ENCODE measurements at regions not wholly inside any gene's neighbourhood (a gene's known extent, or its start where the extent isn't known, plus 50 kb on each side); places are given as distances from the start of the nearest gene placed in this dataset.

DNA sequence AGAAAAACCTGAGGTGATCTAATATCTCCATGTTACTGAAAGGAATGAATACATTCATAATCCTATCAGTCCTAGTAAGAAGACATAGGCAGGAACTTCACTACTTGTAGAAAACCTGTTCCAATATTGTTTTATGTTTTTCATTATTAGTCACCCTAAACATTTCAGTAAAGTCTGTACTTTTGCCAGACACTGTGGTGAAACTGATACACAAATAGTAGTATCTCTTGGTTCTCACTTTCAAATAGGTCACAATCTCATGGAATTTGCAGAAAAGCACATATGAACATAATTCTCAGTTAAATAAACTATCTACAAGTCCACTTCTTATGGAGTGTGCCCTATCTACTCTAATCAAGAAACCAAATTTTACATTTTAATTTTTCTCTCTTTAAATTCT, 88.3 kb upstream of the PCDH9 start:
- Histone ChIP-seq H3K9me3 (ENCODE audit: control insufficient read depth, low read length) (no peaks in the 10 kb centered on the region), H3K27ac (ENCODE audit: low read depth, low read length, severe bottlenecking) (no peak overlapping the region), H3K4me3 (ENCODE audit: extremely low read depth, insufficient read depth, low read length, poor library complexity, severe bottlenecking) (no peak overlapping the region)

DNA sequence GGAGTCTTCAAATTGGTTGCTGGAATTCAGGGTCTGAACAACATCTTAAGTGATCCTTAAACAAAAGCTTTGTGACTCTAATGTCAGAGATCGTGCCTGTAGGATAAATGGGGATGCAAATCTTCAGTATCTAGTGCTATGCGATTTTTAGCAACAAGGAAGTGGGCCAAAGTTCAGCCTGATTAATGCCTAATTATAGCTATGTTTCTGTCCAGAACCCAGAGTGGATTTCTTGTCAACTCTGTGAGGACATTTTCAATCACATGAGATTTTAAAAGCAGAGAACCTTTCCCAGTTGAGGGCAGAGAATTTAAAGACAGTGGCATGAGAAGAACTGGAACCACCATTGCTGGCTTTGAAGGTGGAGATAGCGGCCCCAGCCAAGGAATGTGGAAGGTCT, 84.3 kb upstream of the PCDH9 start:
- Histone ChIP-seq H3K4me1 (ENCODE audit: control insufficient read depth, insufficient read depth, low read length, poor library complexity, severe bottlenecking) (no peaks in the 10 kb centered on the region), H3K36me3 (ENCODE audit: control insufficient read depth, insufficient read depth, low read length) (no peaks in the 10 kb centered on the region), H3K27ac (ENCODE audit: low read depth, low read length, severe bottlenecking) (no peak overlapping the region), H3K4me3 (ENCODE audit: extremely low read depth, insufficient read depth, low read length, poor library complexity, severe bottlenecking) (no peak overlapping the region), H3K9me3 (ENCODE audit: control insufficient read depth, low read length) (no peaks in the 10 kb centered on the region)
- WGBS, 2 experiments (ENCODE audit: insufficient coverage in 2 of 2), result 94 to 95% methylated on average over 2 of the region's 3 CpGs

More for the DNA sequence above, 88.3 kb upstream of the PCDH9 start:
- no peaks in the 10 kb centered on the region for H3K4me1 ChIP-seq (ENCODE audit: control insufficient read depth, insufficient read depth, low read length, poor library complexity, severe bottlenecking)
- no peaks in the 10 kb centered on the region for H3K36me3 ChIP-seq (ENCODE audit: control insufficient read depth, insufficient read depth, low read length)

DNA sequence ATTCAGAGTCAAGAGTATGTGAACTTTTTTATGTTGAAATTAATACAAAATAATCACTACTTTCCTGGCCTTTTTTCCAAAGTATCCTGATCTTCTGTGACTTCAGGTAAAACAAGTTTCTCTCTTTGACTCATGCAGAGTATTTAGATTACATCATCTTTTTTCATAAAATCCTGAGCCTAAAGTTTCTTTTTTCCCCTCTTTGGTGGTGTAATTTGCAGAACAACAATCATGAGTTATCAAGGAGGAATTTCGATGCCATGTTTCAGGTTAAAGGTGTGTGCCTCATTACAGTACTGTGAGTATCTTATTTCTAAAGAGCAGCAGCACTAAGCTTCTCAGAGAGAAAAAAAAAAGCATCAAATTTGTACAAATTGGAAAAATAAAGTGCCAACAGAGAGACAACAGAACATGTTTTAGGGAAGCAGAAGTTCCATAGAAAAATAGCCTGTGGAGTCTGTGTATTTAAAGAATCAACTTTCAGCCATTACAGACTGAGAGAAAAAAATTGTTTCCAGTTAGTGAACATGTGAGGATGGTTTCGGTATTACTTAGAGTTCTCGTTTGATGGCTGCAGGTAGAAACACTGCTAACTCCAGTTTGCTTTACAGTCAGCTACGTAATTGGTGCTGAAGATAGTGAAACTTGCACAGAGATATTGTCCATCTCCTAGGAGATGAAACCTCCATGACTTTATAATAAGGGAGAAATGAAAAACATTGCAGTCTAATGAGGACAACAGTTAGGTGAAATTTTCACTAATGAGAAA, 78.1 kb upstream of the PCDH9 start:
- no peaks in the 10 kb centered on the region for H3K9me3 ChIP-seq (ENCODE audit: control insufficient read depth, low read length)
- no peak overlapping the region for H3K27ac ChIP-seq (ENCODE audit: low read depth, low read length, severe bottlenecking)
- H3K4me3 ChIP-seq (ENCODE audit: extremely low read depth, insufficient read depth, low read length, poor library complexity, severe bottlenecking), result no peak overlapping the region
- no peaks in the 10 kb centered on the region for H3K36me3 ChIP-seq (ENCODE audit: control insufficient read depth, insufficient read depth, low read length)
- 74 to 91% methylated on average over 3 to 4 of the region's 4 CpGs for WGBS, 2 experiments (ENCODE audit: insufficient coverage in 2 of 2)
- H3K4me1 ChIP-seq (ENCODE audit: control insufficient read depth, insufficient read depth, low read length, poor library complexity, severe bottlenecking), result no peaks in the 10 kb centered on the region

DNA sequence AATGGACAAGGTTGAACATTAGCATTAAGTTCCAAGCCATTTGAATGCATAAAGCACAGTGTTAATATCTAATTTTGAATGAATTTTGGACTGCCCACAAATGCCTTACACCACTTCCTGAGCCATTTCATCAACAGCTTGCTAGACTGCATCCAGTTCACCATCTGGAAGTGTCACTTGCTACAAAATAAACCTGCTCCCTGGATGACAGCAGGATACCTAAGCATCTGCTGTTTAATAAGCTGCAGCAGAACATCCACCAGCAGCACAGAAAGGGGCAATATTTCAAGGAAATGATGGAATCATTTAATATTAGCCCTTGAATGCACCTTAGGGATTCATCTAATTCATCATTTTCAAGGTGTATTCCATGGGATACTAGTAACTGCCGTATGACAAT, 76.6 kb upstream of the PCDH9 start:
- H3K4me1 ChIP-seq (ENCODE audit: control insufficient read depth, insufficient read depth, low read length, poor library complexity, severe bottlenecking), result no peaks in the 10 kb centered on the region
- no peaks in the 10 kb centered on the region for H3K9me3 ChIP-seq (ENCODE audit: control insufficient read depth, low read length)
- H3K4me3 ChIP-seq (ENCODE audit: extremely low read depth, insufficient read depth, low read length, poor library complexity, severe bottlenecking), result no peak overlapping the region
- no CpG with 5 or more reads among the region's 1 CpG for WGBS, 2 experiments (ENCODE audit: insufficient coverage in 2 of 2)
- no peak overlapping the region for H3K27ac ChIP-seq (ENCODE audit: low read depth, low read length, severe bottlenecking)
- no peaks in the 10 kb centered on the region for H3K36me3 ChIP-seq (ENCODE audit: control insufficient read depth, insufficient read depth, low read length)

DNA sequence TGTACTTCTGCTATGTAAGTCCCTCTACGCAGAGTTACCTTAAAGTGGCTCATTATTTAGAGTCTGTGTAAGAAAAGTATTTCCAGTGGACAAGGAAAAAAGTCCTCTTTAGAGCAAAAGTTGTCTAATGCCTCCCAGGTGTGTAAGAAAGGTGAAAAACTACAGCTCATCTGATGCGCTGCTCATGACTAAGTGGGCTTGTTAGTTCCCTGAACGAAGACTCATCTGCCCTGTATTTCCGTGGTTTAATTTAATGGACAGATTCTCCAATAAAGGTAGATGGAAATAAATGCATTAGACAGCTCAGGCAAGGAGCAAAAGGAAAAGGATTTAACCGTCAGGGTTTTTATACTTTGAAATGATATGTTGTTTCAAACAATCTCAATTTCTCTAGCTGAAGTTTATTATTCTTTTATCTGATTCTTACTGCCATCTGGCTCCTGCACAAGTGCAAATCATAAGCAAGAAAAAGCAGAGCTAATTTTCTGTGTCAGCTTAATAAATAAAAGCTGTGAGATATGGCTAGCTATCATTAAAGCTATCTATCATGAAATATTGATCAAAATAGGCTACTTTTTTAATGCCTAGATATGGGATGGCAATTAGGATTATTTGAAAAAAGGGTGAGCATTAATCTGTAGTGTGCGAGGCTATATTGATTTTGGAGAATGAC, 73.7 kb upstream of the PCDH9 start:
- no peak overlapping the region for H3K27ac ChIP-seq (ENCODE audit: low read depth, low read length, severe bottlenecking)
- no peaks in the 10 kb centered on the region for H3K4me1 ChIP-seq (ENCODE audit: control insufficient read depth, insufficient read depth, low read length, poor library complexity, severe bottlenecking)
- no peak overlapping the region for H3K4me3 ChIP-seq (ENCODE audit: extremely low read depth, insufficient read depth, low read length, poor library complexity, severe bottlenecking)
- no peaks in the 10 kb centered on the region for H3K36me3 ChIP-seq (ENCODE audit: control insufficient read depth, insufficient read depth, low read length)
- no peaks in the 10 kb centered on the region for H3K9me3 ChIP-seq (ENCODE audit: control insufficient read depth, low read length)
- 67 to 73% methylated on average over 4 of the region's 6 CpGs for WGBS, 2 experiments (ENCODE audit: insufficient coverage in 2 of 2)

DNA sequence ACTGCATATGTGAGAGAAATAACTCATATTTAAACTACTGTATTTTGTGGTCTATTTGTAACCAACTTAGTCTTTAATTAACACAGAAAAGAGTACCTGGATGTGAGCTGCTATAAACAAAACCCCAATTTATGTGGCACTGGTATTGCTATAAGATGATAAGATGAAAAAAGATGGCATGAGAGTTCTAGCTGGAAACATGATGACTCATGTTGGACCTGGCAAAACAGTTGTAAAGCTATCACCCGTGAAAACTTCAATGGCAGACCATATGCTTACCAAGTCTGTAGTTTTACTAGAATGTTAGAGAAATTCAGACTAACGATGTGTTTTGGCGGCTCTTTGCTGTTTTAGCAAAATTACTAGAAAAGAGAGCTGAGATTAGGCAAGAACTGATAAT, 69.6 kb upstream of the PCDH9 start:
- H3K27ac ChIP-seq (ENCODE audit: low read depth, low read length, severe bottlenecking), result no peak overlapping the region
- no peaks in the 10 kb centered on the region for H3K4me1 ChIP-seq (ENCODE audit: control insufficient read depth, insufficient read depth, low read length, poor library complexity, severe bottlenecking)
- WGBS, 2 experiments (ENCODE audit: insufficient coverage in 2 of 2), result 91 to 100% methylated on average over 1 to 3 of the region's 3 CpGs
- no peak overlapping the region for H3K4me3 ChIP-seq (ENCODE audit: extremely low read depth, insufficient read depth, low read length, poor library complexity, severe bottlenecking)
- no peaks in the 10 kb centered on the region for H3K36me3 ChIP-seq (ENCODE audit: control insufficient read depth, insufficient read depth, low read length)
- no peaks in the 10 kb centered on the region for H3K9me3 ChIP-seq (ENCODE audit: control insufficient read depth, low read length)

DNA sequence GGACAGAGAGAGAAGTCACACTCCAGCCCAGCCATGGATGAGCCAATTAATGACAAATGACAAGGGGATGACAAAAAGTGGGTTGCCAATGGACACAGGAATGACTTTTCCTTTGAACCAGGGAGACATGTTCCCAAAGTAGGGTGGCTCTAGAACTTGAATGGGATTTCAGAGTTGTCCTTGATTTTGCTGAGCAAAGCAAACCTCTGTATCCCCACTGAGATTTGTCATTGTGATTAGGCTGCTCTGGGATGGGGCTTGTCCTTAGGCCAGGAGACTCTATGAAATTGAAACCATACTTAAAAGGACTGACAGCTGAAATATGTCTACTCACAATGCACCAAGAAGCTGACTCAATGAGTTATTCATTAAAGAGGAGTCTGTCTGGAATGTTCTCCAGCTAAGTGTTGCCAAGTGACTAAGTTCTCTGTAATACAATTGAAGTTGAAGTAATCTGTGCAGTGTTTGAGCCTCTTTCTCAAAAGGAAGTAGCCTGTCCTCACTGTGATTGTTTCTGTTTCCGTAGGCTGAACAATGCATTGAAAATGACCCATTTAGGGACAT, 69.0 kb upstream of the PCDH9 start:
- no peak overlapping the region for H3K4me3 ChIP-seq (ENCODE audit: extremely low read depth, insufficient read depth, low read length, poor library complexity, severe bottlenecking)
- 80 to 100% methylated on average over 1 of the region's 1 CpG for WGBS, 2 experiments (ENCODE audit: insufficient coverage in 2 of 2)
- H3K27ac ChIP-seq (ENCODE audit: low read depth, low read length, severe bottlenecking), result no peak overlapping the region

DNA sequence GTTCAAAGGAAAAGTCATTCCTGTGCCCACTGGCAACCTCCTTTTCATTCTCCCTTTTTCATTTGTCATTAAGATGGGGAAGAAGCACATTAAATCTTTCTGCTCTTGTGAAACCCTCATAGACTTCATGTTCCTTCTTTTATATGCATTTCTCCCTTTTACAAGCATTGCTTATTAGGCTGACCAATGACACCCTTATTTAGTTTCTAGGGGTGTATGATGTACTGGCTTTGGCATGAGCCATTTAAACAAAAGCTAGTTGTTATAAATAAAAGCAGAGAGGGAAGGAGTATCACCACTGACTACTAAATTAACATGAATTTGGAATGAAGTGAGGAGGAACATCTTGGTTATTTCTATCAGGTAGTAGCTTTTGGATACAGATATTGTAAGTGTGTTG, 68.2 kb upstream of the PCDH9 start:
- H3K36me3 ChIP-seq (ENCODE audit: control insufficient read depth, insufficient read depth, low read length), result no peaks in the 10 kb centered on the region
- H3K4me3 ChIP-seq (ENCODE audit: extremely low read depth, insufficient read depth, low read length, poor library complexity, severe bottlenecking), result no peak overlapping the region
- no peaks in the 10 kb centered on the region for H3K9me3 ChIP-seq (ENCODE audit: control insufficient read depth, low read length)
- H3K4me1 ChIP-seq (ENCODE audit: control insufficient read depth, insufficient read depth, low read length, poor library complexity, severe bottlenecking), result no peaks in the 10 kb centered on the region
- no peak overlapping the region for H3K27ac ChIP-seq (ENCODE audit: low read depth, low read length, severe bottlenecking)

More for the DNA sequence above, 69.0 kb upstream of the PCDH9 start:
- Histone ChIP-seq H3K9me3 (ENCODE audit: control insufficient read depth, low read length) (no peaks in the 10 kb centered on the region), H3K36me3 (ENCODE audit: control insufficient read depth, insufficient read depth, low read length) (no peaks in the 10 kb centered on the region), H3K4me1 (ENCODE audit: control insufficient read depth, insufficient read depth, low read length, poor library complexity, severe bottlenecking) (no peaks in the 10 kb centered on the region)

DNA sequence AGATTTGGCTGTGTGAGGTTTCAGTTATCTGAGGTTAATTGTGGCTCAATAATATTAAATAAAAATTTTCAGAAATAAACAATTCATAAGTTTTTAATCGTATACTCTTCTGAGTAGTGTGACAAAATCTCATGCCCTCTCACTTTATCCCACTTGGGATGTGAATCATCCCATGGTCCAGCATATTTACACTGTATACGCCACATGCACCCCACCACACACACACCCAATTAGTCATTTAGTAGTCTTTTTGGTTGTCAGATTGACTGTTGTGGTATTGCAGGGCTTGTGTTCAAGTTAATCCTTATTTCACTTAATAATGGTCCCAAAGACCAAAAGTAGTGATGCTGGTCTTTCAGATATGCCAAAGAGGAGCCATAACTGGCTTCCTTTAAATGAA, 66.4 kb upstream of the PCDH9 start:
- WGBS, 2 experiments (ENCODE audit: insufficient coverage in 2 of 2), result no CpG with 5 or more reads among the region's 2 CpGs
- H3K36me3 ChIP-seq (ENCODE audit: control insufficient read depth, insufficient read depth, low read length), result no peaks in the 10 kb centered on the region

DNA sequence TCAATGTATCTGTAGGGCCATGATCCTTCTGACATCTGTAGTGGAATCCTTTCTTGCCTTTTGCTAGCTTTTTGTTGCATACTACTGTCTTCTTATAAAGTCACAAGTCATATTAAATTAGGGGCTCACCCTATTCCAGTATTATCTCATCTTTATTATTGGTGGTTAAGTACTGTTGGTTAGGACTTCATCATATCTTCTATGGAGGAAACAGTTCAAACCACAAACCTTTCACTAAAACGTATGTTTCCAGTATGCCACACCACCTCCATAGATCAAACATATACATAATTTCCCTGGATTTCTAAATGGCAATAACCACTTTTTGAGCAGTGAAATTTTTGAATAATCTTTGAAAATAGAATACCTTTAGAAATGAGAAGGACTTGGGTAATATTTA, 62.8 kb upstream of the PCDH9 start:
- Histone ChIP-seq H3K4me1 (ENCODE audit: control insufficient read depth, insufficient read depth, low read length, poor library complexity, severe bottlenecking) (no peaks in the 10 kb centered on the region), H3K27ac (ENCODE audit: low read depth, low read length, severe bottlenecking) (no peak overlapping the region), H3K4me3 (ENCODE audit: extremely low read depth, insufficient read depth, low read length, poor library complexity, severe bottlenecking) (no peak overlapping the region), H3K36me3 (ENCODE audit: control insufficient read depth, insufficient read depth, low read length) (no peaks in the 10 kb centered on the region), H3K9me3 (ENCODE audit: control insufficient read depth, low read length) (no peaks in the 10 kb centered on the region)
- no CpG with 5 or more reads among the region's 1 CpG for WGBS, 2 experiments (ENCODE audit: insufficient coverage in 2 of 2)

More for the DNA sequence above, 66.4 kb upstream of the PCDH9 start:
- Histone ChIP-seq H3K9me3 (ENCODE audit: control insufficient read depth, low read length) (no peaks in the 10 kb centered on the region), H3K4me1 (ENCODE audit: control insufficient read depth, insufficient read depth, low read length, poor library complexity, severe bottlenecking) (no peaks in the 10 kb centered on the region), H3K4me3 (ENCODE audit: extremely low read depth, insufficient read depth, low read length, poor library complexity, severe bottlenecking) (no peak overlapping the region), H3K27ac (ENCODE audit: low read depth, low read length, severe bottlenecking) (no peak overlapping the region)

DNA sequence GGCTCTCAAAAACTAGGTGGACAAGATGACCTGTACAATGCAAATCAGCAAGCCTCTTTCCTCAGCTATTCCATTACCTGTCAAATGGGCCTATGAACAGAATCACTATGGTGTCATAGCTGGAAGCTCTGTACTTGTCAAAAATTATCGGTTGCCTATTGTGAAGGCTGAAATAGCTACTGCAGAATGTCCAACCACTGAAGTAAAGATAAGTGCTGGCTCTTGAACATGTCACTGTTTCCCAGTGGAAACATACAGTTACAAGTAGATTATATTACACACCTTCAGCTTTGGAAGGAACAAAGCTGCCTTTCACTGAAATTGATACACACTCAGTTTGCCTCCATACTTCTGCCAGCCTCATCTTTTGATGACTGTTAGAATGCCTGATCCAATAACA, 55.5 kb upstream of the PCDH9 start:
- Histone ChIP-seq H3K4me1 (ENCODE audit: control insufficient read depth, insufficient read depth, low read length, poor library complexity, severe bottlenecking) (no peaks in the 10 kb centered on the region), H3K9me3 (ENCODE audit: control insufficient read depth, low read length) (no peaks in the 10 kb centered on the region), H3K36me3 (ENCODE audit: control insufficient read depth, insufficient read depth, low read length) (no peaks in the 10 kb centered on the region), H3K4me3 (ENCODE audit: extremely low read depth, insufficient read depth, low read length, poor library complexity, severe bottlenecking) (no peak overlapping the region), H3K27ac (ENCODE audit: low read depth, low read length, severe bottlenecking) (no peak overlapping the region)
- WGBS, 2 experiments (ENCODE audit: insufficient coverage in 2 of 2), result 89 to 100% methylated on average over 1 of the region's 1 CpG

Data from mesodermal cell (in vitro differentiated cells).